NOMO-1 (cell line): ENCODE measurements at regions not wholly inside any gene's neighbourhood (a gene's known extent, or its start where the extent isn't known, plus 50 kb on each side); places are given as distances from the start of the nearest gene placed in this dataset.
"Not testable (repeated sequence)": the region's sequence is repeated elsewhere in the genome, so short reads cannot be mapped to it uniquely, and the experiment has no call there.

Experiments used
- DNase-seq, 2 experiments: peaks; one replicate each; lab custom pipeline; 2025; ENCODE audit not compliant: unreplicated experiment in 2 of 2; lab: John Stamatoyannopoulos, UW

DNA sequence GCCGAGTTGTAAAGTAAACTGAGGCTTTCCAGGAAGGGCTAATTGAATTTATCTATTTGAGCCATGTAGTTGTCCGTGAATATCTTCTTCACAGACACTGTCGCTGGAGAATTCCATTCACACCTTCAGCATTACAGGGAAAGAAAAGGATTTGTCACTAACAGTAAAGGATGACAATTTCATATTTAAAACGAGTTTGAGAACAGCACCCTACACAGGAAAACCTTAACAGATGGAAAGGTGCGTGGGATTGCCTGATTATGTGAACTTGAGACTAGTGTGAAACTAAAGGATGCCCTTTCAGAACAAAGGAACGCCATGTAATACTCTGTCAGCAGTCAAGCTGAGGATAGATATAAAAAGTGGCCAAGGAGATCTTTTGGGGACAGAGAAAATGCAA, 492.5 kb upstream of the ADGRL2 start:
- DNase-seq, result peak in 1 of 2 experiments; percentile 13

- DNase-seq, result peak in 1 of 2 experiments; percentile 21
Observed at GRCh38 chr1:81307786-81308185, 492.9 kb upstream of the ADGRL2 start.

DNA sequence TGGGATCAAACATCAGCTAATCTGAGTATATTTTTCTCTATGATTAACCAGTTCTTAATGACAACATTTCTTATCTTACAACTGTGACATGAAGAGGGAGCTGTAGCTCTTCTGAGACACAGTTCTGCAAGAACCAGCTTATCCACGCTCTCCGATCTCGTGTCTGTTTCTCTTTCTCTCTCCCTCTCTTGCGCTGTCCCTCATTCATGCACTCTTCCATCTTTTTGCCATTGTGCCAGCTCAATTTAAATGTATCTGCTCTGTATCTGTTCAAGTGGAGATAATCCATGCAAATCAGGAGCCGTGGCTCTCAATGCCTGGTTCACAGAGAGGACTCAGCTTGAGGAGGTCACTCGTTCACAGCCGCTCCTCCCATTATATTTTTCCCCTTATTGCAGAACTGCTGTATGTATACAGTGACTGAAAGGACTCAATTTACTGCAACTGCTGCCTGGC, 494.7 kb upstream of the ADGRL2 start:
- peak; percentile 78 to 86 for DNase-seq

DNA sequence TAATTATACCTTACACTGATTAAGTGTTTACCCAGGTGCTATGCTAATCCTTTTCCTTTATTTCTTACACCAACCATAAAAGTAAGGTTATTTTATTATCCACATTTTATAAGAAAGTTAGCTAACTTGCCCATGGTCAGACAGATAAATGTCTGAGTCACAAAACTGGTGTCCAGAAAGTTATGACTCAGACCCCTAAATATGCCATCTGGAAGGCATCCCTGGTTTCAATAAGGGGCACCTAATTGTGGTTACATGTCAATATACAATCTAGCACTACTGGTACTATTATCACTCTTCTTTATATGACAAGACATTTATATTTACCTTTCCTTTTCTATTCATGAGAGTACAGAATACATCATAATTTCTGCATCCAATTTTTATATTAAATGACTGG, 496.5 kb upstream of the ADGRL2 start:
- no peak for DNase-seq

GRCh38 chr1:81299892-81300291, 500.8 kb upstream of the ADGRL2 start:
- DNase-seq, result no peak

GRCh38 chr1:81298266-81298665, 502.5 kb upstream of the ADGRL2 start:
- no peak for DNase-seq

GRCh38 chr1:81296601-81297000, 504.1 kb upstream of the ADGRL2 start:
- DNase-seq, result no peak

GRCh38 chr1:81290326-81290725, 510.4 kb upstream of the ADGRL2 start:
- no peak for DNase-seq

DNA sequence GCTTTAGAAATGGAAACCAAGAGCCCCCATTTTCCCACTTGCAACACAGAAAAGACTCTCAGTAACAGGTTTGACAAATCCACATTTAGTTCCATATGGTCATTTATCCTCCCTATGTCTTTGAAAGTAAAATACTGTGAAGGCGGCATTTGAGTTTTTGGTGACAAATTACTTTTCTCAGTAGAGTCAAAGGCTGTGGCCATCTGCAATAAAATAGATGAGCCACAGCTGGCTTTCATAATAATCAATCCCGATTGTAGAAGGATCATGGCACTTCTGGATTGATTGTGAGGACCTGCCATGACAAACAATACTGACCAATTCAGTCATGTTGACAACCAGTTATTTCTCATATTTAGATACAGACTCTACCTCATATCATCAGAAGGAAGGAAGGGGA, 512.0 kb upstream of the ADGRL2 start:
- no peak for DNase-seq

- DNase-seq, result no peak
Observed at GRCh38 chr1:81287411-81288080, 513.2 kb upstream of the ADGRL2 start.

- DNase-seq, result no peak
Observed at GRCh38 chr1:81270051-81270450, 530.7 kb upstream of the ADGRL2 start.

DNA sequence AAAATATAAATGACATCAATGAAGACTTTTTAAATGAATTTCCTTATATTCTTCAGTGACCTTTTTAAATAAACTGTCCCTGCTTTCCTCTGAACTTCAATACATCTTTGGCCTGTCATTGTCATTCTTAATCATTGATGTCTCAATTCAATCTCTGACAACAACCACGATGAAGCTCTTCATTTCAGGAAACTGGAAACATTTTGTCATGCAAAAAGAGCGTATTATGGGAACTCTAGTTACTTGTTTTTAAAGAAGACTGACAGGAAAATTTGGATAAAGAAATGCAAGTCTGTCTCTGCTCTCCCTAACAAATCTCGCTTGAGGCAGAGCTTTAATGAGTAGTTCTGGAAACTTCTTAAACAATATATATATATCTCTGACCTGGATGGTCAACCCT, 535.8 kb upstream of the ADGRL2 start:
- no peak for DNase-seq

DNA sequence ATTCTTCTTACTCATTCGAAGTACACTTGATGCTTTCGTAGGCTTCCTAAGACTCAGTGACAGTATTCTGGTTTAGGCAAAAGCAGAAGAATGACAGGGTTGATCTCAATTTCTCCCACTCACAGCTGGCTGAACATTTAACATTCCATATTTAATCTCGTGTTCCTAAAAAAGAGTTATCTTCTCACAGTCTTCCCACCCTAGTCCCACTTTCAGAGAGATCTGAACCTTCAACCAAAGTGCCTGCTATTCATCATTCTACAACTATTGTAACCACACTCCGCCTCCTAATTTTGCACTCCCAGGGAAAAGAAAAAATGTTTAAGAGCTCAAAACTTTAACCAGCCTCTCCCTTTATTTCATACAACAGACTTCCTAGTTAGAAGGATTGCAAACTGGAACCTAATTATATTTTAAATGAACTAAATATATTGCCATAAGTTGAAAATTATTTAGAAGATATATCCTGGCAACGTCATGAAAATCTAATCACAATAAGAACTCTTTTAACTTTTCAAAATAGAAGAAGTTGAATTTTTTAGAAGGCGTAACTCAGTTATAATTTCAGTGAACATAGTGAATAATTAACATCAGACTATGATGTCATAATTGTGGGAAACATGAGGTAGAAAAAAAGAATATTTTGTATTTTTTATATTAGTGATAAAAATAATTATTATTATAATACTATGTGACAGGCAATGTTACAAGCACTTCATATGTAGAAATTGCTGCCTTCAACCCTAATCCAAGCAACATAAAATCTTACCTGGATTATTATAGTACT, 540.9 kb upstream of the ADGRL2 start:
- DNase-seq, result no peak

DNA sequence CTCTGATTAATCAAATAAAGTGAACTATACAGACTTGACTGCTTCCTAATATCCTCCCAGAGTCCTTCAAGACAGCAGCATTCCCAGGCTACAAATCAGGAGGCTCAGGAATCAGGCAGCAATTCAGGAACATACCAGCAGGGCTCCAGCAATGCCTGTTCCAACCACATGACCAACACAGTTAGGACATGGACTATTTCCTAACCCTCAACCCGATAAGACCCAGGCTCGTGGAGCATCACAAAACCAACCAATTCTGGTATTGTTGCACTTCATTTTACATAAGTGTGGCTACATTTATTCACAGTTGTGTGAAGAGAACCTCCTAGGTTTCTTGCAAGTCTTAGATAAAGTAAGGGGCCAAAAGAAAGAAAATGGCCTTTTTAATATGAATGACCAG, 546.2 kb upstream of the ADGRL2 start:
- no peak for DNase-seq

DNA sequence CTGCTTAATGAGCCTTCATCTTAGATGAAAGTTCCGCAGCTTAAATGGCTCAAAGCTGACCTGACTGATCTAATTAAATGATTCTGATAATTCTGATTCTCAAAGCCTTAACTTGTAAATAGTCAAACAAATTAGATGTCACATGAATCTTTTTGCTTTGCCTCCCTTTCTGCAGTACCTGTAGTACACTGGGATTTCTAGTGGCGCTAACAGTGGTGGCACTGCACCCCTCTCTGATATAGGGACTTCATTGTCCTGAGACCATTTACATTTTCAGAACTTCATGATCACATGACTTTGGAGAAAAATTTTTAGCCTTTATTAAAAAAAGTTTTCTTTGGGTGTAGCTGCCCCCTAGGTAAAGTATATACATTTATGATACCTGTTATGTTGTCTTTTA, 546.7 kb upstream of the ADGRL2 start:
- DNase-seq, result no peak

DNA sequence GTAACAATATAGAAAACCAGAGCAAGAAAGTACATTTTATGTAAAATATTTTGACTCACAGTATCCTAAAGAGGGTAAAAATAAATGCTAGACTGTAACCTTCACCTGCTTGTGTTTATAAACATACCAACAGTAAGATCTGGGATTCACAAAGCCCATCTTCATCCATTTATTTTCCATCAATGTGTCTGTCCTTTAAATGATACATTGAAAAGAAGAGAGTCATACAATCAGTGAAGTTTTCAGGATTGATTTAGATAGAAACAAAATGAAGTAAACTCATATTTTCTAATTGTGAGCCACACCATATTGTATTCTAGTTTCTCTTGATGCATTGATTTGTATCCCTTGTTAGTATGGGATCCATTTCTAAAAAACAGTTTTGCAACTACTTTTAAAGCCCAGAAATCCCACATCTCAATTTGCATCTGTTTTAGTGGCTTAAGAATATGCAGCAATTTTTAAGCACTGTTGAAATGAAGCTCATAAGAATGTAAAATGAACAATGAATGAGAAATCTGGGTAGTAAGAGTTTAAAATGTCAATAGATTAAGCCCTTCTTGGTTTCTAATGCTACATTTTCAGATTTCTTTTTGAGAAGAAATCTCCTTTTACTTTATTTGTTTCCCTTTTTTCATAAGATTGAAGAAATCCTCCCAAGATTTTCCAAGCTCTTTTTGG, 548.1 kb upstream of the ADGRL2 start:
- DNase-seq, result no peak

DNA sequence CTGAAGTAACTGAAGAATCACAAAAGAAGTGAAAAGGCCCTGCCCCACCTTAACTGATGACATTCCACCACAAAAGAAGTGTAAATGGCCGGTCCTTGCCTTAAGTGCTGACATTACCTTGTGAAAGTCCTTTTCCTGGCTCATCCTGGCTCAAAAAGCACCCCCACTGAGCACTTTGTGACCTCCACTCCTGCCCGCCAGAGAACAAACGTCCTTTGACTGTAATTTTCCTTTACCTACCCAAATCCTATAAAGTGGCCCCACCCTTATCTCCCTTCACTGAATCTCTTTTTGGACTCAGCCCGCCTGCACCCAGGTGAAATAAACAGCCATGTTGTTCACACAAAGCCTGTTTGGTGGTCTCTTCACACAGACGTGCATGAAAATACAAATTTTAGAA, 549.9 kb upstream of the ADGRL2 start:
- not testable (repeated sequence) for DNase-seq

DNA sequence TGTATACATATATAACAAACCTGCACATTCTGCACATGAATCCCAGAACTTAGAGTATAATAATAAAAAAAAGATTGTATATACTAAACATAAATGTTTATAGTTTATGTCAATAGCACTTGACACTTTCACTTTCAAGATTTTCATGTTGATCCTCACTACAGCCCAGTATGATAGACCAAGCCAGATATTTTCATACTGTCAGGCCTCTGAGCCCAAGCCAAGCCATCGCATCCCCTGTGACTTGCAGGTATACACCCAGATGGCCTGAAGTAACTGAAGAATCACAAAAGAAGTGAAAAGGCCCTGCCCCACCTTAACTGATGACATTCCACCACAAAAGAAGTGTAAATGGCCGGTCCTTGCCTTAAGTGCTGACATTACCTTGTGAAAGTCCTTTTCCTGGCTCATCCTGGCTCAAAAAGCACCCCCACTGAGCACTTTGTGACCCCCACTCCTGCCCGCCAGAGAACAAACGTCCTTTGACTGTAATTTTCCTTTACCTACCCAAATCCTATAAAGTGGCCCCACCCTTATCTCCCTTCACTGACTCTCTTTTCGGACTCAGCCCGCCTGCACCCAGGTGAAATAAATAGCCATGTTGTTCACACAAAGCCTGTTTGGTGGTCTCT, 555.5 kb upstream of the ADGRL2 start:
- DNase-seq, result not testable (repeated sequence)

- not testable (repeated sequence) for DNase-seq
Observed at GRCh38 chr1:81244612-81245011, 556.1 kb upstream of the ADGRL2 start.

- no peak for DNase-seq
Observed at GRCh38 chr1:81242103-81242502, 558.6 kb upstream of the ADGRL2 start.

DNA sequence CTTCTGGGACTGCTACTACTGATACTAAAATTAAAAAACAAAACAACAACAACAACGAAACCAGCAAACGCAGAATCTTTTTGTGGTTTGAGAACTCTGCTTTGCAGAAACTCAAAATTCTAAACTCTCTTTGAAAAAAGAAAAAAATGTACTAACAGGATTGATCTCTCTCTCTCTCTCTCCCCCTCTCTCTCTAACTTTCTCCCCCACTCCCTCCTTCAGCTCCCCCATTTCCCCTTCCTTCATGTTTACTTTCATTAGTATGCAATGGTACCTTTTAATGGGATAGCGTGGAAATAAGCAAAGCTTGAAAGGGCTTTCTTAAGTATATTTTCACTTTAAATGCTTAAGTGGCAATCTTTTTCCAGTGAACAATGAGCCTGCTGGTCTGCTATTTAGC, 562.6 kb upstream of the ADGRL2 start:
- no peak for DNase-seq
